IPS DF 6.9 (cell line): ENCODE measurements at regions not wholly inside any gene's neighbourhood (a gene's known extent, or its start where the extent isn't known, plus 50 kb on each side); places are given as distances from the start of the nearest gene placed in this dataset.
"Not testable (repeated sequence)": the region's sequence is repeated elsewhere in the genome, so short reads cannot be mapped to it uniquely, and the experiment has no call there.

Experiments
- DNase-seq: peaks from one replicate; pipeline ENCODE4 v3.0.0-alpha.2; 2013; ENCODE audit warnings: low read depth, low spot score
- H3K27ac ChIP-seq: one replicate; pipeline ENCODE4 v1.5.1; 2013; ENCODE audit warnings: low read length, control low read depth
- H3K27me3 ChIP-seq: 2 replicates; pipeline ENCODE4 v1.6.1; 2013; ENCODE audit warnings: mild to moderate bottlenecking, low read length; ENCODE audit not compliant: control insufficient read depth, insufficient read depth
- H3K36me3 ChIP-seq: 2 replicates; pipeline ENCODE4 v1.6.1; 2013; ENCODE audit warnings: low read length; ENCODE audit not compliant: control insufficient read depth, insufficient read depth
- H3K4me1 ChIP-seq: 2 replicates; pipeline ENCODE4 v1.6.1; 2013; ENCODE audit warnings: low read length; ENCODE audit not compliant: control insufficient read depth, insufficient read depth
- H3K4me3 ChIP-seq: 2 replicates; pipeline ENCODE4 v1.5.1; 2013; ENCODE audit warnings: mild to moderate bottlenecking, low read length
- H3K9me3 ChIP-seq: 2 replicates; pipeline ENCODE4 v1.6.1; 2013; ENCODE audit warnings: low read length, inconsistent platforms; ENCODE audit not compliant: control insufficient read depth, insufficient read depth
- WGBS: extraction: QIAGEN DNeasy Blood & Tissue Kit; methylation state at CpG from one replicate; pipeline ENCODE4 v1.1.7; 2013; ENCODE audit warnings: mixed read lengths, missing lambda C conversion rate; ENCODE audit not compliant: insufficient read length, insufficient coverage; 5-methylcytosine and 5-hydroxymethylcytosine counted together

DNA sequence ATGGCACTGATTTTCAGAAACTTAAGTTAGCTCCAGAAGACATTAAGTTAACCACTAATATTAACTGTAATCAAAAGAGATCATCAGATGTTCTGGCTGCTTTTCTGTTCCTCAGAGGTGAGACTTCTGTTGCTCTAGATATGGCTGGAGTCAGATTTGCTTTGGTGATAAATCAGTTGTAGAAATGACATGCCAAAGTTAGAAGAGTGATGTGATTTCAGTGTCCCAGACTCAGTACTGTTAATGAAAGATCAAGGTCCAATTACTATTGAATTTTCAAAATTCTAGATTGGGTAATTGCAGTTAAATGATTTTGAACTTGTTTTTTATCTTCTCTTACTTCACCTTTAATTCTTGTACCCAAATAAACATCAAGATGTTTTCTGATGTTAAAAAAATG, 402.4 kb upstream of the SYNCRIP start:
- no peaks in the 10 kb centered on the region for H3K4me1 ChIP-seq
- DNase-seq = no peak
- no peak overlapping the region for H3K4me3 ChIP-seq

GRCh38 chr6:86042214-86042613, 399.5 kb upstream of the SYNCRIP start:
- H3K27ac ChIP-seq = no peak overlapping the region
- H3K9me3 ChIP-seq = no peaks in the 10 kb centered on the region
- H3K4me3 ChIP-seq = no peak overlapping the region
- H3K27me3 ChIP-seq = no peaks in the 10 kb centered on the region
- no peaks in the 10 kb centered on the region for H3K36me3 ChIP-seq
- DNase-seq = no peak
- no peaks in the 10 kb centered on the region for H3K4me1 ChIP-seq

More for the DNA sequence above, 402.4 kb upstream of the SYNCRIP start:
- H3K27me3 ChIP-seq = no peaks in the 10 kb centered on the region
- H3K27ac ChIP-seq = no peak overlapping the region
- H3K9me3 ChIP-seq = no peaks in the 10 kb centered on the region
- H3K36me3 ChIP-seq = no peaks in the 10 kb centered on the region

- no peaks in the 10 kb centered on the region for H3K36me3 ChIP-seq
- no peaks in the 10 kb centered on the region for H3K27me3 ChIP-seq
- WGBS = no CpG with 5 or more reads among the region's 2 CpGs
- H3K9me3 ChIP-seq = no peaks in the 10 kb centered on the region
- no peaks in the 10 kb centered on the region for H3K4me1 ChIP-seq
- H3K4me3 ChIP-seq = no peak overlapping the region
- H3K27ac ChIP-seq = no peak overlapping the region
- DNase-seq = no peak
Observed at GRCh38 chr6:86031713-86032112, 389.0 kb upstream of the SYNCRIP start.

DNA sequence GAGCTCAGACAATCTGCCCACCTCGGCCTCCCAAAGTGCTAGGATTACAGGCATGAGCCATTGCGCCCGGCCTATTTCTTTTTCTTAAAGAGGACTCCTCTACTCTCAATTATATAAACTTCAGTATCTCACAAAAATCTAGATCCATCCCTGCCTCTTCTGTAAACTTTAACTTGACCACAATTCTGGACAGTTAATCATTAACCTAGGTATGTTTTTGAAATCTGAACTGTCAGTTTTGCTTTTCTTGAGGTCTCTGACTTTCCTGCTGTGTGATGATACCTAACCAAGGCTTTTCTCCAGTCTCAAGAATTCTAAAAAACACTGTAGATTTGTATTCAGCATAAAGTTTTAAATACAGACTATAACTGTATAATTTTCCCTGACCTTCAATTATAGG, 388.2 kb upstream of the SYNCRIP start:
- no peaks in the 10 kb centered on the region for H3K4me1 ChIP-seq
- no peaks in the 10 kb centered on the region for H3K27me3 ChIP-seq
- no peak for DNase-seq
- H3K9me3 ChIP-seq = no peaks in the 10 kb centered on the region
- no CpG with 5 or more reads among the region's 3 CpGs for WGBS
- H3K27ac ChIP-seq = no peak overlapping the region
- no peak overlapping the region for H3K4me3 ChIP-seq
- no peaks in the 10 kb centered on the region for H3K36me3 ChIP-seq

DNA sequence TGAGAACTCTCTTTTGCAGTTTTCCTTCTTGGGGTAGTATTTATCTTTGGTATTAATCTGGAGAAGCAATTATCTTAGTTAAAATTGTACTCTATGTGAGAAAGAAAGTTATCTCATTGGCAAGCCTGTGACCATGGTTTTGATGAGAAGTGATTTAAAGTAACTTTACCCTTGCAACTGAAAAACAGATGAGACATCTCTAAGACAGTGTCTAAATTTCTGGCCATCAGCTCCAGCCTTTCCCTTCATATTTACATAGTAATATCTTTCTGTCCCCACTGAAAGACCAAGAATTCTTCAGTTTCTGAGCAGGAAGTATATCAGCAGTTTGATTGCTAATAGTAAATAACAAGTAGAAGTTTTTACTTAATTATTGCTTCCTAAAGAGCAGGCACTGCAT, 386.1 kb upstream of the SYNCRIP start:
- no peak for DNase-seq
- Histone ChIP-seq H3K36me3 (no peaks in the 10 kb centered on the region), H3K9me3 (no peaks in the 10 kb centered on the region), H3K27me3 (no peaks in the 10 kb centered on the region), H3K4me3 (no peak overlapping the region), H3K4me1 (no peaks in the 10 kb centered on the region), H3K27ac (no peak overlapping the region)

- H3K4me3 ChIP-seq, DNase-seq, H3K9me3 ChIP-seq, H3K27me3 ChIP-seq, H3K36me3 ChIP-seq, H3K4me1 ChIP-seq, H3K27ac ChIP-seq: not testable (repeated sequence)
- WGBS = no CpG with 5 or more reads among the region's 10 CpGs
Observed at GRCh38 chr6:86026890-86027289, 384.2 kb upstream of the SYNCRIP start.

GRCh38 chr6:86017236-86017635, 374.6 kb upstream of the SYNCRIP start:
- no peaks in the 10 kb centered on the region for H3K4me1 ChIP-seq
- no peak overlapping the region for H3K27ac ChIP-seq
- no peak overlapping the region for H3K4me3 ChIP-seq
- H3K9me3 ChIP-seq = no peaks in the 10 kb centered on the region
- DNase-seq = no peak
- no peaks in the 10 kb centered on the region for H3K36me3 ChIP-seq
- H3K27me3 ChIP-seq = no peaks in the 10 kb centered on the region
- no CpG with 5 or more reads among the region's 1 CpG for WGBS

DNA sequence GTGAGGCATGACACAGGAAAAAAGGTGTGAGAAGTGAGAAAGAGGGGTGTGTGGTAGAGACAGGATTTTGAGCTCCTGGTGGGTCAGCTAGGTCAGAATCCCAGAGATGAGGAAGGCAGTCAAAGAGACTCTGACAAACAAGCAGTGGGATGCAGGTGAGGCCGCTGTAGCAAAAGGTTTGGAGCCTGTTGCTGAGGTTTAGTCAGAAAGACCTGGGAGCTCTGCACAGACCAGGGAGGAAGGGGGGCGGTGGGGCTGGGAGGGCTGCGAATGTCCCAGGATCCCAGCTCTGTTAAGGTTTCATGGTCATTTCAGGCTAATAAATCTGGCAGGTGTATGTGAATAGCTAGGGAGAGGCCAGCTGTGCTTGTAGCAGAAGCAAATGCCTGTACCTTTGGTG, 373.9 kb upstream of the SYNCRIP start:
- H3K27me3 ChIP-seq = no peaks in the 10 kb centered on the region
- H3K36me3 ChIP-seq = no peaks in the 10 kb centered on the region
- H3K27ac ChIP-seq = no peak overlapping the region
- WGBS = no CpG with 5 or more reads among the region's 3 CpGs
- no peaks in the 10 kb centered on the region for H3K4me1 ChIP-seq
- no peak overlapping the region for H3K4me3 ChIP-seq
- no peaks in the 10 kb centered on the region for H3K9me3 ChIP-seq
- DNase-seq = no peak

GRCh38 chr6:86016077-86016476, 373.4 kb upstream of the SYNCRIP start:
- Histone ChIP-seq H3K4me3 (no peak overlapping the region), H3K9me3 (no peaks in the 10 kb centered on the region), H3K27me3 (no peaks in the 10 kb centered on the region), H3K27ac (no peak overlapping the region), H3K4me1 (no peaks in the 10 kb centered on the region), H3K36me3 (no peaks in the 10 kb centered on the region)
- no peak for DNase-seq
- WGBS = no CpG with 5 or more reads among the region's 4 CpGs

DNA sequence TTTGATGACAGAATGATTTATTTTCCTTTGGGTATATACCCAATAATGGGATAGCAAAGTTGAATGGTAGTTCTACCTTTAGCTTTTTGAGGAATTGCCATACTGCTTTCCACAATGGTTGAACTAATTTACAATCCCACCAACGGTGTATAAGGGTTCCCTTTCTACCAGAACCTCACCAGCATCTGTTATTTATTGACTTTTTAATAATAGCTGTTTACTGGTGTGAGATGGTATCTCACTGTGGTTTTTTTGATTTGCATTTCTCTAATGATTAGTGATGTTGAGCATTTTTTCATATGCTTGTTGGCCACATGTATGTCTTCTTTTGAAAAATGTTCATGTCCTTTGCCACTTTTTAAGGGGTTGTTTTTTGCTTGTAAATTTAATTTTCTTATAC, 370.3 kb upstream of the SYNCRIP start:
- not testable (repeated sequence) for H3K27ac ChIP-seq, H3K4me3 ChIP-seq, H3K36me3 ChIP-seq, H3K9me3 ChIP-seq, H3K27me3 ChIP-seq, DNase-seq, H3K4me1 ChIP-seq
- WGBS = no CpG with 5 or more reads among the region's 1 CpG

DNA sequence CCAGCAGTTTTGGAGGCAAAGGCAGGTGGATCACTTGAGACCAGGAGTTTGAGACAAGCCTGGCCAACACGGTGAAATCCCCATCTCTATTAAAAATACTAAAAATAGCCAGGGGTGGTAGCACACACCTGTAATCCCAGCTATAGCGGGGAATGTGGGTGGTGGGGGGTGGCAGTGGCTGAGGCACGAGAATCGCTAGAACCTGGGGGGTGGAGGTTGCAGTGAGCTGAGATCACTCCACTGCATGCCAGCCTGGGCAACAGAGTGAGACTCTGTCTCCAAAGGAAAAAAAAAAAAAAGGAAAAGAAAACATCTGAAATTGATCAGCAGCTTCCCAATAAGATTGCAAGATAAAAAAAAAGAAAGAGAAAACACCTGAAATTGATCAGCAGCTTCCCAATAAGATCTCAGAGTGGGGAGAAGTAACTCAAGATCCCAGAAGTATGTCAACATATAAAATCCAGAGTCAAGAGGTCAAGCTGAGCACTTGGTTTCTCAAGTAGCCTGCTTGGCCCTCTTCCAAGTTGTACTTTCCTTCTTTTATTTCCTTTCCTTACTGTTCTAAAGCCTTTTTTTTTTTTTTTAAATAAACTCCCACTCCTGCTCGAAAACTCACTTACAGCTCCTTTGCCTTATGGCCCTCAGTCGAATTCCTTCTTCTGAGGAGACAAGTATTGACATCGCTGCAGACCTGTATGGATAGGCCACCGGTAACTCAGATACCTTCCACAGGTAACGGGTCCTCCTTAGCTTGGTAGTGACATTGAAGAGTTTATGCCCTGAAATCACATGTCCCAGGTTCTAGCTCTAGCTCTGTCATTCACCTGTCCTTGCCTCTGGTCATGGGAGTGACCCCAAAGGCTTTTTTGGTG, 368.5 kb upstream of the SYNCRIP start:
- Histone ChIP-seq H3K36me3 (no peaks in the 10 kb centered on the region), H3K27me3 (no peaks in the 10 kb centered on the region), H3K9me3 (no peaks in the 10 kb centered on the region), H3K4me3 (no peak overlapping the region), H3K27ac (no peak overlapping the region), H3K4me1 (no peaks in the 10 kb centered on the region)
- WGBS = no CpG with 5 or more reads among the region's 9 CpGs
- no peak for DNase-seq
